IPS-15b (cell line): ENCODE measurements at regions not wholly inside any gene's neighbourhood (a gene's known extent, or its start where the extent isn't known, plus 50 kb on each side); places are given as distances from the start of the nearest gene placed in this dataset.

Experiments
- H3K27me3 ChIP-seq: one replicate; pipeline ENCODE4 v1.6.1; 2013; ENCODE audit warnings: low read length; ENCODE audit not compliant: control insufficient read depth, insufficient read depth
- H3K36me3 ChIP-seq: one replicate; pipeline ENCODE4 v1.6.1; 2013; ENCODE audit warnings: low read length; ENCODE audit not compliant: control insufficient read depth, insufficient read depth
- H3K4me1 ChIP-seq: one replicate; pipeline ENCODE4 v1.6.1; 2013; ENCODE audit warnings: mild to moderate bottlenecking, low read length; ENCODE audit not compliant: control insufficient read depth, insufficient read depth
- H3K4me3 ChIP-seq: one replicate; pipeline ENCODE4 v1.5.1; 2013; ENCODE audit warnings: low read depth, low read length
- H3K9ac ChIP-seq: one replicate; pipeline ENCODE4 v1.6.1; 2013; ENCODE audit warnings: low read depth, mild to moderate bottlenecking, low read length
- H3K9me3 ChIP-seq: one replicate; pipeline ENCODE4 v1.6.1; 2013; ENCODE audit warnings: mild to moderate bottlenecking, low read length; ENCODE audit not compliant: control insufficient read depth, insufficient read depth

DNA sequence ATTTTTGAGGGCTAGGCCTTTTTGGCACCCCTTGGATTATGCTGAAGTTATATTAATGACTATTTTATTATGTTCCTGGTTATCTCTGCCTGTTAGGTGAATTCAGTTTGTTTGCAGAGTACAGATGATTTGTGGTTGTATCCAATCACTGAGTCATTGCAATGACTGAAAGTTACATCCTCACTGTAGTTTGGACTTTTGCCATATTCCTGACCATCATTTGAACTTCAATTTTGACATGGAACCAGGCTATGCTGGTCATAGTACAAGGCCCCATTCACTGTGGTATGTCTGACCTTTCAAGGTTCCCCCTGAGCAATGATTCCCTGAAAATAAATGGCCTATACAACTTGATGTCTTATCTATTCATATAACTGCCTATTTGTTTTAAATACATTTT is 621.0 kb downstream of the CCER1 start:
- Histone ChIP-seq H3K4me1 (no peaks in the 10 kb centered on the region), H3K4me3 (no peak overlapping the region), H3K9ac (no peak overlapping the region), H3K9me3 (no peaks in the 10 kb centered on the region), H3K36me3 (no peaks in the 10 kb centered on the region), H3K27me3 (peaks cover 31% of the 10 kb centered on the region)

DNA sequence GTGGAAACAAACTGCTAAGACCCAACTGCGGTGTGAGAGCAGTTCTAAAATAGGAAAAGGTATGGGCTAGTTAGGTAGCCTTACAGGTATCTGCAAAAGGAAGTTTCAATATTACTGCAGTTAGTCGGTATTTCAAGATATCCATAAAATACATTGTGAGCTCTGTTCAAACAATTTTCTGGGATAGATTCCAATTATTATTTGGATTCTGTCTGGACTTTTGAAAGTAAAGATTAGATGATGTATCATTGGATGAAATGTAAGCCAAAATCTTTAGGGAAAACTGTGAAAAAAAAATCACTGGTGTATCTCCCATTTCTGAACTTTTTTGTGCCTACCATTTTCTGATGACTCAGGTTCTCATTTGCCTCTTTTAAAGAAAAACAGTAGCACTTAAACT is 621.6 kb downstream of the CCER1 start:
- peaks cover 31% of the 10 kb centered on the region for H3K27me3 ChIP-seq
- H3K4me1 ChIP-seq: no peaks in the 10 kb centered on the region
- no peaks in the 10 kb centered on the region for H3K9me3 ChIP-seq
- no peaks in the 10 kb centered on the region for H3K36me3 ChIP-seq
- H3K9ac ChIP-seq: no peak overlapping the region
- no peak overlapping the region for H3K4me3 ChIP-seq

DNA sequence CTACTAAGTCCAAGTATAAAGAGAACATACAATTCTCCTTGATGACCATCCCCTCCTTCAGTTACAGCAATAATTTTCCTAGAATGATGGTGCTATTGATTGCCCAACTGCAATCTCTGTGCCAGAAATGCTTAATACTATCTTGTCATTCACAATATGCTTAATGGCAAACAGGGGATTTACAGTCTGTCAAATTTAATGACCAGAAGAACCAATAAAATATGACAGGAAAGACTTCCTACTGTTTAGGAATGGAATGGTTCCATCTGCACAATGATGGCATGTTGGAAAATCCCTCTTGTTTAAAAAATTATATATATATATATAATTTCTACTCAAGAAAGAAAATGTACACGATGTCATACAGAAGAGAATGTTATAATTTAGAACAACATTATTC is 623.2 kb downstream of the CCER1 start:
- no peak overlapping the region for H3K4me3 ChIP-seq
- no peaks in the 10 kb centered on the region for H3K4me1 ChIP-seq
- no peaks in the 10 kb centered on the region for H3K9me3 ChIP-seq
- peaks cover 18% of the 10 kb centered on the region for H3K27me3 ChIP-seq
- no peaks in the 10 kb centered on the region for H3K36me3 ChIP-seq
- H3K9ac ChIP-seq: no peak overlapping the region

DNA sequence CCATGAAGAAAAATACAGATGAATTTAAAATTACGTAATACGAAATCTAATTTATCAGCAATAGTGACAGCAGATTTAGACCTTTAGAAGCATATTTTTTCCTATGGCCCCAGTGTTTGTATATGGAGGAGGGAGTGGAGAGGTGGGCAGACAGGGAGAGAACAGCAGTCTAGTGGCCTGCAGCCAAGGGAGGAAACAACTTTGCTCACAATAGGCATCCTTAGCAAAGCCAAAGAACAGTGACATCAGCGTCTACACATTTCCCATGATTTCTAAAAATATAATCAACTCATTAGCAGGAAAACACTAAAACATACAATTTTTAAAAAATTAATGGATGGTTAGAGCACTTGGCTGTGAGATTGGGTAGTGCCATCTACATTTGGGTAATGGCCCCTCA is 622.6 kb upstream of the ATP2B1 start:
- no peaks in the 10 kb centered on the region for H3K9me3 ChIP-seq
- no peaks in the 10 kb centered on the region for H3K4me1 ChIP-seq
- peaks cover 13% of the 10 kb centered on the region for H3K27me3 ChIP-seq
- no peak overlapping the region for H3K4me3 ChIP-seq
- H3K36me3 ChIP-seq: no peaks in the 10 kb centered on the region
- no peak overlapping the region for H3K9ac ChIP-seq

DNA sequence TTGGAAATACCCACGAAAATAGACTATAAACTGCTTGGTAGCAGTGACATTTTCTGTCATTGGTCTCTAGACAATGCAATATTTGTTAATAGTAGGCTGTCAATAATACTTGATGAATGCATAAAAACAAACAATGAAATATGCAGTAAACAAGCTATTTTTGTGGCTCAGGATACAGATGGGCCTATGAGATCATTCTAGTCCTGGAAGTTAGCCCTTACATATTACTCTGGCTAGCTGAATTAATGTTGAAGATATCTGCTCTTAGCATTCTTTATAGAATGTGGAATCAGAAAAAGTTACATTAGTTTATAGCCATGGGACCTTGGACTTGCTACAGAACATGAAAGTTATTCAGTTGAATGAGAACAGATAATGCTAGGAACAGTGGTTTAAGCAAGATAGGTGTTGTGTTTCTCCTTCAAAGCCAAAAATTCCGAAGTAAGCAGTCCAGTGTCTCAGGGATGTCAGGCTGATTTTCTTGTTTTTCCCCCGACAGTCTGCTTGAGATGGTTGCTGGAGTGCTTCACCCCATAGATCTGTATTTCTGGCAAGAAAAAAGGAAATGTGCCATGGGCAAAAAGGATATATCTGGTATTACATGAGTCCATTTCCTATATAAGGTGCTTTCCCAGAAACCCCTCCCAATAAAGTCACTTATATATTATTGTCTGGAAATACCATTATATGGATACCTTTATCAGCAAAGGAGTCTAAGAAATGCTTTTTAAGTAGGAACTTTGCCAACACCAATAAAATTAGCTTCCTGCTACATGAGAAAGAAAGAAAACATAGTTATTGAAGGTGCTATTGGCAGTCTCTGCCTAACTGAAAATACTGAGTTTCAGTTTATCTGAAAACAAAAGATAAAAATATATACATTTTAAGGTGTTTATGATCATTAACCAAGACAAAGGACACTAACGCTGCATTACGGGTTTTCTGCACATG is 619.4 kb upstream of the ATP2B1 start:
- Histone ChIP-seq H3K27me3 (no peaks in the 10 kb centered on the region), H3K4me3 (no peak overlapping the region), H3K4me1 (no peaks in the 10 kb centered on the region), H3K36me3 (no peaks in the 10 kb centered on the region), H3K9ac (no peak overlapping the region), H3K9me3 (no peaks in the 10 kb centered on the region)

DNA sequence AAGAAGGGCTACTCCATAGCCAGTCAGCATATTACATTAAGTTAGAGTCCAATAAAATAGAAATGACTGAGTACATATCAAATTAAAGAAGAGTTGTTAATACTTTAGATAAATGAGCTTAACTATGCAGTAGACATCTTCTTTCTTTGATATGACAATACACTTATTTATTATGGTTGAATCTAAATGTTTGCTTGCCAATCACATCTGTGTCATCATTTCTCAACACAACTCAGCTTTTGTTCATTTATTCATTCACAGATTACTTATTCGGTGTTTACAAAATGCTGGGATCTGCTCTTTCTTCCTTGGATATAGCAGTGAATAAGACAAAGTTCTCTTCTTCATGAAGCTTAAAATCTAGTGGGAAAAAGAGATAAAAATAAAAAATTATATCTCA is 614.6 kb upstream of the ATP2B1 start:
- Histone ChIP-seq H3K9me3 (no peaks in the 10 kb centered on the region), H3K4me3 (no peak overlapping the region), H3K27me3 (no peaks in the 10 kb centered on the region), H3K9ac (no peak overlapping the region), H3K4me1 (peaks cover 3% of the 10 kb centered on the region), H3K36me3 (no peaks in the 10 kb centered on the region)

DNA sequence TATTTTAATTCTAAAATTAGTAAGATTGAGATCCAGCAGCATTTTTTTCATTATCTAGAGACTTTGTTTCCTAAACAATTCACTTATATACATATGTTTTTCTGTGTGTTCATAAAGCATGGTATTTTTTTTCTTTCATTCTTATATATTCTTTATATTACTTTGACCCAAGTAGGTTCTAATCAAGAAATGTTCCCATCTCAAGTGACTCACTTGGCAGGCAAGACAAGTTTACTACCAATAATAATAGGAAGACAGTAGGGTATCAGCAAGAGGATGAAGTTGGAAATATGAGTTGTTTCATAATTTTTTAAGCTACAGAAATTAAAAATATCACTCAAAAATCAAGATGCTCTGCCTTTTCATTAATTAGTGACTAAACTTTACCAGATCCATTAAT is 613.4 kb upstream of the ATP2B1 start:
- Histone ChIP-seq H3K9me3 (no peaks in the 10 kb centered on the region), H3K4me1 (peaks cover 3% of the 10 kb centered on the region), H3K4me3 (no peak overlapping the region), H3K36me3 (no peaks in the 10 kb centered on the region), H3K27me3 (no peaks in the 10 kb centered on the region), H3K9ac (no peak overlapping the region)

DNA sequence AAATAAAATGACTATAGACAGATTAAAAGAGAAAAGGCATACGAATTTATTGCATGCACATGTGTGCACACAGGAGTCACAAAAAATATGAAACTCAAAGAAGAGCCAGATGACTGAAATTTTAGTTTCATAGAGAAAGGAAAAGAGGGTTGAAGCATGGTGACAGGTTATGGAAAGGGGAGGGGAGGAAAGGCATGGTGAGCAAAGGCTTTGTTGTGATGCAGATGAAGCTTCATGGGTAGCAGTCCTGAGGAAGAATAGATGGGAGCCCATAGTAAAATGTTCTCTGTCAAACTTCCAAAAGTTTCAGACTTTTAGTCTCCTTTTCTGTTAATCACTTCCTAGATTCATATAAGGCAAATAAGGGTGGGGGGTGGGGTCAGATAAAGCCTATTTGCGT is 612.7 kb upstream of the ATP2B1 start:
- Histone ChIP-seq H3K4me3 (no peak overlapping the region), H3K36me3 (no peaks in the 10 kb centered on the region), H3K9ac (no peak overlapping the region), H3K4me1 (peaks cover 3% of the 10 kb centered on the region), H3K27me3 (no peaks in the 10 kb centered on the region), H3K9me3 (no peaks in the 10 kb centered on the region)

DNA sequence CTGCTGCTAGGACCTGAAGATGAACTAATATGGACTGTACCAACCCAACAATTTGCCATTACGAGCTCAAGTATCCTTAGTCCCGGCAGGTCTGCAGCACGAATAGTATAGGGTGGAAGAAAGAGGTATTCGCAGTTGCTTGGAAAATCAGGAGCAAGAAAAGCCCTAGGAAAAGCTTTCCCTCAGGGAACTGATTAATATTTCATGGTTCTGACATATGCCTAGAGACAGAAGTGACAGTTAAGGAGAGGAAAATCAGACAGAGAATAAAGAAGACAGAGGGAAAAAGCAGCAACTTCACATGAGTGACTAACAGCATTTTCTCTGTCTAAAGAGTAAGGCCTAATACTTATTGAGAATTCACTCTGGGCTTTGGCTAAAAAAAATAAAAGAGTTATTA is 602.9 kb upstream of the ATP2B1 start:
- H3K27me3 ChIP-seq: no peaks in the 10 kb centered on the region
- H3K4me1 ChIP-seq: no peaks in the 10 kb centered on the region
- H3K4me3 ChIP-seq: no peak overlapping the region
- H3K9me3 ChIP-seq: no peaks in the 10 kb centered on the region
- H3K36me3 ChIP-seq: no peaks in the 10 kb centered on the region
- no peak overlapping the region for H3K9ac ChIP-seq

DNA sequence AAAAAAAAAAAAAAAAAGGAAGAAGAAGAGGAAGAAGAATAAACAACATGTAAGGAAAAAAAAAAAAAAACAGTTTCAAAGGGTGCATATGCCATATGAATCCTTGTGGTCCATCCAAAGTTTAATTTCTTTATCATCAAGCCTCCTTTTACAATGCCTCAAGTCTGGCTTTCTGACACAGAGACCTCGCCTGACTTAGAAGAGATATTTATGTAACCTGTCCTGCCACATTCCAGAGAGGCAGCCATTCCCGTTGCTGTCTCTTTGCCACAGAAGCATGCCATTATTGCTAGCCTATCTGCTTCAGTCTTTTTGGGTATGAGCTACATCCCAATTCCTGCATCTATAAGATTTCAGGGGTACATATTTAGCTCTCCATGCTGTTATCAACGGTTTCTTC is 596.7 kb upstream of the ATP2B1 start:
- Histone ChIP-seq H3K9ac (no peak overlapping the region), H3K4me3 (no peak overlapping the region), H3K9me3 (no peaks in the 10 kb centered on the region), H3K4me1 (no peaks in the 10 kb centered on the region), H3K36me3 (no peaks in the 10 kb centered on the region), H3K27me3 (no peaks in the 10 kb centered on the region)

DNA sequence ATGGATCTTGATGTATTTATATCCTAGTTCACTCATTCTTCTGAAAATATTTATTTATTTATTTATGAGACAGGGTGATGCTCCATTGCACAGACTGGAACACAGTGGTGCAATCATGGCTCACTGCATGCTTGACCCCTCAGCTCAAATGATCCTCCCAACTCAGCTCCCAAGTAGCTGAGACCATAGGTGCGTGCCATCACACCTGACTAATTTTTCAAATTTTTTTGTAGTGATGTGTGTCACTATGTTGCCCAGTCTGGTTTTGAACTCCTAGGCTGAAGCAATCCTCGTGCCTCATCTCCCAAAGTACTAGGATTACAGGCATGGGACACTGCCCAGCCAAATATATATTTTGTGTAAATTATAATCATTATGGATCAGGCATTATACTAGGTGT is 595.6 kb upstream of the ATP2B1 start:
- Histone ChIP-seq H3K4me1 (no peaks in the 10 kb centered on the region), H3K9me3 (no peaks in the 10 kb centered on the region), H3K4me3 (no peak overlapping the region), H3K9ac (no peak overlapping the region), H3K36me3 (no peaks in the 10 kb centered on the region), H3K27me3 (no peaks in the 10 kb centered on the region)

DNA sequence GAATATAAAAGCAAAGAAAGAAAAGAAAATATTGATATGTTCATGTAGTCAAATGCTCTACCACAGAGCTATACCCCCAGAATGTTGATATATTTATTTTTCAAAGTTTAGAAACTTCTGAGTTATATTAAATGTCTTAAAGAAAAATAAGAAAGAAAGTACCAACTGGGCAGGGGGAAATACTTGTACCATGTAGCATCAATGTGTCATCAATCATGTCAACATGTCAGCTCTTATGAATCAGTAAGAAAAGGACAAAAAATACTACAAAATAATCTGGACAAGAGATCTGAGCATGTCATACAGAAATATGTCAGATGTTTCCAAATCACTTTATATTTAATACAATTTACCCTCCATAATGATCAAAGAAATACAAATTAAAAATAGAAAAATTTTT is 595.1 kb upstream of the ATP2B1 start:
- H3K9me3 ChIP-seq: no peaks in the 10 kb centered on the region
- no peaks in the 10 kb centered on the region for H3K36me3 ChIP-seq
- no peaks in the 10 kb centered on the region for H3K27me3 ChIP-seq
- H3K4me3 ChIP-seq: no peak overlapping the region
- no peak overlapping the region for H3K9ac ChIP-seq
- no peaks in the 10 kb centered on the region for H3K4me1 ChIP-seq
